Ovary (tissue), 3 donors: ENCODE measurements at regions not wholly inside any gene's neighbourhood (a gene's known extent, or its start where the extent isn't known, plus 50 kb on each side); places are given as distances from the start of the nearest gene placed in this dataset.

ENCODE experiments used
- EP300 ChIP-seq: sonication (generic); formaldehyde crosslinking; IDR thresholded peaks from one replicate; pipeline ENCODE4 v1.6.1; 2017; ENCODE audit warnings: antibody characterized with exemption
- POLR2A ChIP-seq: fragments of 450-650 bp; IDR thresholded peaks from one replicate; pipeline ENCODE4 v1.6.1; 2017; ENCODE audit warnings: antibody characterized with exemption, mild to moderate bottlenecking, moderate library complexity
- TF ChIP-seq, protein P1 (sequence below), 3 donors: fragments of 450-650 bp in 2 of 3; fragments of 200-600 bp in 1 of 3; IDR thresholded peaks; one replicate each; pipeline versions ENCODE4 v1.5.1 to v1.8.0; 2016 to 2022; ENCODE audit warnings: antibody characterized with exemption in 3 of 3, mild to moderate bottlenecking in 1 of 3
- donor health status: DM: no; HTN: no; CAD: no.

- no peak for TF ChIP-seq POLR2A
- TF ChIP-seq, protein P1, sequence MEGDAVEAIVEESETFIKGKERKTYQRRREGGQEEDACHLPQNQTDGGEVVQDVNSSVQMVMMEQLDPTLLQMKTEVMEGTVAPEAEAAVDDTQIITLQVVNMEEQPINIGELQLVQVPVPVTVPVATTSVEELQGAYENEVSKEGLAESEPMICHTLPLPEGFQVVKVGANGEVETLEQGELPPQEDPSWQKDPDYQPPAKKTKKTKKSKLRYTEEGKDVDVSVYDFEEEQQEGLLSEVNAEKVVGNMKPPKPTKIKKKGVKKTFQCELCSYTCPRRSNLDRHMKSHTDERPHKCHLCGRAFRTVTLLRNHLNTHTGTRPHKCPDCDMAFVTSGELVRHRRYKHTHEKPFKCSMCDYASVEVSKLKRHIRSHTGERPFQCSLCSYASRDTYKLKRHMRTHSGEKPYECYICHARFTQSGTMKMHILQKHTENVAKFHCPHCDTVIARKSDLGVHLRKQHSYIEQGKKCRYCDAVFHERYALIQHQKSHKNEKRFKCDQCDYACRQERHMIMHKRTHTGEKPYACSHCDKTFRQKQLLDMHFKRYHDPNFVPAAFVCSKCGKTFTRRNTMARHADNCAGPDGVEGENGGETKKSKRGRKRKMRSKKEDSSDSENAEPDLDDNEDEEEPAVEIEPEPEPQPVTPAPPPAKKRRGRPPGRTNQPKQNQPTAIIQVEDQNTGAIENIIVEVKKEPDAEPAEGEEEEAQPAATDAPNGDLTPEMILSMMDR (IDR thresholded peaks at IDR 0.05): no peak
- no peak for TF ChIP-seq EP300
Measured at GRCh38 chr5:87784311-87784710, 371.6 kb upstream of the CCNH start.
